K562 (cell line): ENCODE measurements at regions not wholly inside any gene's neighbourhood (a gene's known extent, or its start where the extent isn't known, plus 50 kb on each side); places are given as distances from the start of the nearest gene placed in this dataset.

ENCODE experiments used
- ATAC-seq: fragments of 200-7000 bp; cut with Tn5 transposase; 3 replicates; pipeline ENCODE4 v1.9.1; 2020; ENCODE audit warnings: moderate library complexity
- BruUV-seq: library from RNA; stranded (reverse); fragments of 400-500 nt; replicated peaks from 2 replicates; lab custom pipeline; 2021; lab: Mats Ljungman, UMichigan
- CTCF ChIA-PET: fragments of 300-600 bp; formaldehyde crosslinking; extraction: SDS; loops from one replicate; lab custom pipeline; 2021; ENCODE audit warnings: low intra/inter-chr PET ratio; lab: Yijun Ruan, JAX
- POLR2A ChIA-PET: fragments of 300-600, 350-650 bp; sonication (Branson Sonifier 250); formaldehyde crosslinking; extraction: SDS; loops from one replicate; lab custom pipeline; 2021; ENCODE audit warnings: antibody characterized with exemption, inconsistent platforms; lab: Yijun Ruan, JAX
- DNase-seq, 4 experiments: peaks; one replicate each; pipeline versions ENCODE4 v3.0.0 to v3.0.0-alpha.2; 2011 to 2018; ENCODE audit warnings: low spot score in 3 of 4, mixed read lengths in 3 of 4; ENCODE audit errors: extremely low read depth in 1 of 4
- FAIRE-seq: peaks from 2 replicates; lab custom pipeline; 2011; peaks lifted over from hg19 to GRCh38; lab: Jason Lieb, UNC
- H2AFZ ChIP-seq: 2 replicates; pipeline ENCODE4 v1.6.0; 2011; ENCODE audit warnings: low read depth, low read length, control low read depth, inconsistent platforms
- H3K27ac ChIP-seq: fragments of 200-600 bp; 3 replicates; pipeline ENCODE4 v1.8.0; 2011; ENCODE audit warnings: low read depth, mild to moderate bottlenecking, control low read depth, inconsistent platforms, low read length, moderate library complexity, mixed read lengths; ENCODE audit errors: extremely low read depth
- H3K27me3 ChIP-seq, 2 experiments: fragments of 300-600 bp in 1 of 2; 2 replicates in 1 of 2; 3 replicates in 1 of 2; pipeline versions ENCODE4 v1.6.0 to v1.8.0; 2011; ENCODE audit warnings: inconsistent platforms in 2 of 2, low read length in 2 of 2, mild to moderate bottlenecking in 1 of 2, mixed read lengths in 1 of 2, moderate library complexity in 1 of 2; ENCODE audit not compliant: control insufficient read depth in 2 of 2, insufficient read depth in 2 of 2
- H3K36me3 ChIP-seq: fragments of 300-600 bp; 3 replicates; pipeline ENCODE4 v1.8.0; 2011; ENCODE audit warnings: mild to moderate bottlenecking, low read length, inconsistent platforms; ENCODE audit not compliant: control insufficient read depth, insufficient read depth
- H3K4me1 ChIP-seq, 2 experiments: fragments of 200-600 bp in 1 of 2; replicated peaks in 1 of 2; 2 replicates in 1 of 2; 3 replicates in 1 of 2; pipeline versions ENCODE4 v1.5.1 to v1.8.0; 2011; ENCODE audit warnings: inconsistent platforms in 2 of 2, low read length in 2 of 2, mild to moderate bottlenecking in 1 of 2, mixed read lengths in 1 of 2, moderate library complexity in 1 of 2; ENCODE audit not compliant: control insufficient read depth in 2 of 2, insufficient read depth in 2 of 2
- H3K4me2 ChIP-seq: 2 replicates; pipeline ENCODE4 v1.6.1; 2011; ENCODE audit warnings: low read length, control low read depth, inconsistent platforms, mixed read lengths; ENCODE audit not compliant: insufficient read depth
- H3K4me3 ChIP-seq: fragments of 200-600 bp; sonication (generic), shearing (Covaris generic); 2 replicates; pipeline ENCODE4 v1.5.1; 2016; ENCODE audit warnings: control low read depth, inconsistent platforms
- H3K79me2 ChIP-seq: fragments of 200-600 bp; 3 replicates; pipeline ENCODE4 v1.8.0; 2011; ENCODE audit warnings: low read length, inconsistent platforms; ENCODE audit not compliant: control insufficient read depth, insufficient read depth
- H3K9ac ChIP-seq, 2 experiments: 2 replicates each; pipeline versions ENCODE4 v1.6.0 to v1.6.1; 2011; ENCODE audit warnings: low read depth in 2 of 2, low read length in 2 of 2, control low read depth in 1 of 2, inconsistent platforms in 1 of 2, mild to moderate bottlenecking in 1 of 2, mixed read lengths in 1 of 2; ENCODE audit not compliant: insufficient read depth in 1 of 2
- H3K9me1 ChIP-seq: one replicate; pipeline ENCODE4 v1.6.0; 2011; ENCODE audit warnings: inconsistent platforms, mild to moderate bottlenecking, low read length, moderate library complexity; ENCODE audit not compliant: control insufficient read depth, insufficient read depth
- H3K9me3 ChIP-seq: replicated peaks from 2 replicates; pipeline ENCODE4 v1.5.1; 2011; ENCODE audit warnings: low read depth, low read length, inconsistent platforms; ENCODE audit not compliant: control insufficient read depth, insufficient read depth
- H4K20me1 ChIP-seq: replicated peaks from 2 replicates; pipeline ENCODE4 v1.6.1; 2011; ENCODE audit warnings: low read length, inconsistent platforms, mixed read lengths; ENCODE audit not compliant: control insufficient read depth, insufficient read depth
- ILK ChIP-seq: fragments of 450-650 bp; IDR thresholded peaks from 2 replicates; pipeline ENCODE4 v1.6.1; 2016; ENCODE audit warnings: missing genetic modification characterization, low read depth, mild to moderate bottlenecking, missing compliant biosample characterization, moderate library complexity, borderline replicate concordance
- LCOR ChIP-seq: sonication (generic); formaldehyde crosslinking; IDR thresholded peaks from 2 replicates; pipeline ENCODE4 v1.8.0; 2022; ENCODE audit warnings: mild to moderate bottlenecking, missing genetic modification reagents
- RFX7 ChIP-seq: fragments of 250-450 bp; sonication (Bioruptor Pico); IDR thresholded peaks from 2 replicates; pipeline ENCODE4 v1.5.1; 2021; ENCODE audit warnings: mild to moderate bottlenecking
- ZNF766 ChIP-seq: fragments of 200-800 bp; sonication (Bioruptor generic); conservative IDR thresholded peaks from 2 replicates; pipeline ENCODE4 v1.6.1; 2016; ENCODE audit warnings: missing genetic modification characterization, missing compliant biosample characterization
- in situ Hi-C: fragments of 300-500 bp; cut with MboI; formaldehyde crosslinking; loops from 4 replicates; pipeline ENCODE4 v1.15.0; 2018; ENCODE audit warnings: inconsistent platforms, mixed read lengths
- intact Hi-C: fragments of 100-400 bp; cut with micrococcal nuclease; formaldehyde crosslinking; loops from 2 replicates; pipeline ENCODE4 v1.14.2; 2022
- TF ChIP-seq, protein P1 (sequence below): IDR thresholded peaks from 2 replicates; pipeline ENCODE4 v1.6.1; 2016; ENCODE audit warnings: missing genetic modification characterization, missing compliant biosample characterization
- TF ChIP-seq, protein P2 (sequence below): fragments of 200-600 bp; sonication (generic); IDR thresholded peaks from one replicate; pipeline ENCODE4 v1.6.1; 2012; ENCODE audit warnings: mild to moderate bottlenecking, low read depth, low read length, inconsistent platforms

DNA sequence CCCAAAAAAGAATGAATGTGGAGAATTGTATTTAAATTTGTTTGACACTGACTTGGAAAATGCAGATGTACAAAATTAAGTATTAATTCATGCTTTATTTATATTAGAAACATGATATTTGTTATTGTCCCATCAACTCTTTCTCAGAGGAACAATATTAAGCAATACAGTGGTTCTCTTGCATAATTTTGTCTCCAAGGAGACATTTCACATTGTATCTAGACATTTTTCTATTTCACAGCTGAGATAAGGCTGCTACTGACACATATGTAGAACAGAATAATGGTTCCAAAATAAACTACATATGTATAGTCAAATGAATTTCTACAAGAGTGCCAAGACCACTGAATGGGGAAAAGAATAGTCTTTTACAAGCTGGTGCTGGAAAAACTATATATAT, 427.9 kb upstream of the SPANXN1 start:
- FAIRE-seq (no peak), ATAC-seq (no peak), DNase-seq (no peak)
- POLR2A ChIA-PET, result no interaction called here
- H3K9ac ChIP-seq, result no peak overlapping the region
- no peaks in the 10 kb centered on the region for H3K79me2 ChIP-seq
- CTCF ChIA-PET, result no interaction called here
- no peaks in the 10 kb centered on the region for H3K36me3 ChIP-seq
- H3K9me1 ChIP-seq, result no peaks in the 10 kb centered on the region
- H3K4me2 ChIP-seq, result no peak overlapping the region
- in situ Hi-C loops (no loop called here), intact Hi-C loops (no loop called here)
- H4K20me1 ChIP-seq, result no peaks in the 10 kb centered on the region
- no TSS peak for BruUV-seq
- H3K4me1 ChIP-seq, result no peaks in the 10 kb centered on the region
- H3K27me3 ChIP-seq, result no peaks in the 10 kb centered on the region
- H3K4me3 ChIP-seq, result no peak overlapping the region
- H3K27ac ChIP-seq, result no peak overlapping the region
- no peaks in the 10 kb centered on the region for H3K9me3 ChIP-seq
- no peak overlapping the region for H2AFZ ChIP-seq
- TF ChIP-seq, protein P1, sequence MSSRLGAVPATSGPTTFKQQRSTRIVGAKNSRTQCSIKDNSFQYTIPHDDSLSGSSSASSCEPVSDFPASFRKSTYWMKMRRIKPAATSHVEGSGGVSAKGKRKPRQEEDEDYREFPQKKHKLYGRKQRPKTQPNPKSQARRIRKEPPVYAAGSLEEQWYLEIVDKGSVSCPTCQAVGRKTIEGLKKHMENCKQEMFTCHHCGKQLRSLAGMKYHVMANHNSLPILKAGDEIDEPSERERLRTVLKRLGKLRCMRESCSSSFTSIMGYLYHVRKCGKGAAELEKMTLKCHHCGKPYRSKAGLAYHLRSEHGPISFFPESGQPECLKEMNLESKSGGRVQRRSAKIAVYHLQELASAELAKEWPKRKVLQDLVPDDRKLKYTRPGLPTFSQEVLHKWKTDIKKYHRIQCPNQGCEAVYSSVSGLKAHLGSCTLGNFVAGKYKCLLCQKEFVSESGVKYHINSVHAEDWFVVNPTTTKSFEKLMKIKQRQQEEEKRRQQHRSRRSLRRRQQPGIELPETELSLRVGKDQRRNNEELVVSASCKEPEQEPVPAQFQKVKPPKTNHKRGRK (tag), result no peak
- TF ChIP-seq, protein P2, sequence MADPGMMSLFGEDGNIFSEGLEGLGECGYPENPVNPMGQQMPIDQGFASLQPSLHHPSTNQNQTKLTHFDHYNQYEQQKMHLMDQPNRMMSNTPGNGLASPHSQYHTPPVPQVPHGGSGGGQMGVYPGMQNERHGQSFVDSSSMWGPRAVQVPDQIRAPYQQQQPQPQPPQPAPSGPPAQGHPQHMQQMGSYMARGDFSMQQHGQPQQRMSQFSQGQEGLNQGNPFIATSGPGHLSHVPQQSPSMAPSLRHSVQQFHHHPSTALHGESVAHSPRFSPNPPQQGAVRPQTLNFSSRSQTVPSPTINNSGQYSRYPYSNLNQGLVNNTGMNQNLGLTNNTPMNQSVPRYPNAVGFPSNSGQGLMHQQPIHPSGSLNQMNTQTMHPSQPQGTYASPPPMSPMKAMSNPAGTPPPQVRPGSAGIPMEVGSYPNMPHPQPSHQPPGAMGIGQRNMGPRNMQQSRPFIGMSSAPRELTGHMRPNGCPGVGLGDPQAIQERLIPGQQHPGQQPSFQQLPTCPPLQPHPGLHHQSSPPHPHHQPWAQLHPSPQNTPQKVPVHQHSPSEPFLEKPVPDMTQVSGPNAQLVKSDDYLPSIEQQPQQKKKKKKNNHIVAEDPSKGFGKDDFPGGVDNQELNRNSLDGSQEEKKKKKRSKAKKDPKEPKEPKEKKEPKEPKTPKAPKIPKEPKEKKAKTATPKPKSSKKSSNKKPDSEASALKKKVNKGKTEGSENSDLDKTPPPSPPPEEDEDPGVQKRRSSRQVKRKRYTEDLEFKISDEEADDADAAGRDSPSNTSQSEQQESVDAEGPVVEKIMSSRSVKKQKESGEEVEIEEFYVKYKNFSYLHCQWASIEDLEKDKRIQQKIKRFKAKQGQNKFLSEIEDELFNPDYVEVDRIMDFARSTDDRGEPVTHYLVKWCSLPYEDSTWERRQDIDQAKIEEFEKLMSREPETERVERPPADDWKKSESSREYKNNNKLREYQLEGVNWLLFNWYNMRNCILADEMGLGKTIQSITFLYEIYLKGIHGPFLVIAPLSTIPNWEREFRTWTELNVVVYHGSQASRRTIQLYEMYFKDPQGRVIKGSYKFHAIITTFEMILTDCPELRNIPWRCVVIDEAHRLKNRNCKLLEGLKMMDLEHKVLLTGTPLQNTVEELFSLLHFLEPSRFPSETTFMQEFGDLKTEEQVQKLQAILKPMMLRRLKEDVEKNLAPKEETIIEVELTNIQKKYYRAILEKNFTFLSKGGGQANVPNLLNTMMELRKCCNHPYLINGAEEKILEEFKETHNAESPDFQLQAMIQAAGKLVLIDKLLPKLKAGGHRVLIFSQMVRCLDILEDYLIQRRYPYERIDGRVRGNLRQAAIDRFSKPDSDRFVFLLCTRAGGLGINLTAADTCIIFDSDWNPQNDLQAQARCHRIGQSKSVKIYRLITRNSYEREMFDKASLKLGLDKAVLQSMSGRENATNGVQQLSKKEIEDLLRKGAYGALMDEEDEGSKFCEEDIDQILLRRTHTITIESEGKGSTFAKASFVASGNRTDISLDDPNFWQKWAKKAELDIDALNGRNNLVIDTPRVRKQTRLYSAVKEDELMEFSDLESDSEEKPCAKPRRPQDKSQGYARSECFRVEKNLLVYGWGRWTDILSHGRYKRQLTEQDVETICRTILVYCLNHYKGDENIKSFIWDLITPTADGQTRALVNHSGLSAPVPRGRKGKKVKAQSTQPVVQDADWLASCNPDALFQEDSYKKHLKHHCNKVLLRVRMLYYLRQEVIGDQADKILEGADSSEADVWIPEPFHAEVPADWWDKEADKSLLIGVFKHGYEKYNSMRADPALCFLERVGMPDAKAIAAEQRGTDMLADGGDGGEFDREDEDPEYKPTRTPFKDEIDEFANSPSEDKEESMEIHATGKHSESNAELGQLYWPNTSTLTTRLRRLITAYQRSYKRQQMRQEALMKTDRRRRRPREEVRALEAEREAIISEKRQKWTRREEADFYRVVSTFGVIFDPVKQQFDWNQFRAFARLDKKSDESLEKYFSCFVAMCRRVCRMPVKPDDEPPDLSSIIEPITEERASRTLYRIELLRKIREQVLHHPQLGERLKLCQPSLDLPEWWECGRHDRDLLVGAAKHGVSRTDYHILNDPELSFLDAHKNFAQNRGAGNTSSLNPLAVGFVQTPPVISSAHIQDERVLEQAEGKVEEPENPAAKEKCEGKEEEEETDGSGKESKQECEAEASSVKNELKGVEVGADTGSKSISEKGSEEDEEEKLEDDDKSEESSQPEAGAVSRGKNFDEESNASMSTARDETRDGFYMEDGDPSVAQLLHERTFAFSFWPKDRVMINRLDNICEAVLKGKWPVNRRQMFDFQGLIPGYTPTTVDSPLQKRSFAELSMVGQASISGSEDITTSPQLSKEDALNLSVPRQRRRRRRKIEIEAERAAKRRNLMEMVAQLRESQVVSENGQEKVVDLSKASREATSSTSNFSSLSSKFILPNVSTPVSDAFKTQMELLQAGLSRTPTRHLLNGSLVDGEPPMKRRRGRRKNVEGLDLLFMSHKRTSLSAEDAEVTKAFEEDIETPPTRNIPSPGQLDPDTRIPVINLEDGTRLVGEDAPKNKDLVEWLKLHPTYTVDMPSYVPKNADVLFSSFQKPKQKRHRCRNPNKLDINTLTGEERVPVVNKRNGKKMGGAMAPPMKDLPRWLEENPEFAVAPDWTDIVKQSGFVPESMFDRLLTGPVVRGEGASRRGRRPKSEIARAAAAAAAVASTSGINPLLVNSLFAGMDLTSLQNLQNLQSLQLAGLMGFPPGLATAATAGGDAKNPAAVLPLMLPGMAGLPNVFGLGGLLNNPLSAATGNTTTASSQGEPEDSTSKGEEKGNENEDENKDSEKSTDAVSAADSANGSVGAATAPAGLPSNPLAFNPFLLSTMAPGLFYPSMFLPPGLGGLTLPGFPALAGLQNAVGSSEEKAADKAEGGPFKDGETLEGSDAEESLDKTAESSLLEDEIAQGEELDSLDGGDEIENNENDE, result no peak
- no peak for TF ChIP-seq RFX7
- TF ChIP-seq ZNF766 (CRISPR knock-in tag), result no peak
- no peak for TF ChIP-seq ILK (tag)
- TF ChIP-seq LCOR (CRISPR knock-in tag), result no peak
